IMR-90 (cell line): ENCODE measurements at regions not wholly inside any gene's neighbourhood (a gene's known extent, or its start where the extent isn't known, plus 50 kb on each side); places are given as distances from the start of the nearest gene placed in this dataset.

ENCODE experiments used
- ATAC-seq: fragments of 200-7000 bp; cut with Tn5 transposase; 2 replicates; pipeline ENCODE4 v1.9.1; 2020; ENCODE audit warnings: low read depth, mild to moderate bottlenecking, moderate library complexity
- BruUV-seq: library from RNA; stranded (reverse); fragments of 400-500 nt; replicated peaks from 2 replicates; lab custom pipeline; 2021; lab: Mats Ljungman, UMichigan
- CTCF ChIA-PET: fragments of 300-600 bp; formaldehyde crosslinking; extraction: SDS; loops from one replicate; lab custom pipeline; 2021; ENCODE audit warnings: antibody characterized with exemption; lab: Yijun Ruan, JAX
- POLR2A ChIA-PET: fragments of 300-600 bp; sonication (Branson Sonifier 250); formaldehyde crosslinking; loops from one replicate; lab custom pipeline; 2022; ENCODE audit warnings: antibody characterized with exemption; ENCODE audit not compliant: unreplicated experiment; lab: Charles Lee
- DNase-seq: peaks from one replicate; pipeline ENCODE4 v3.0.0; 2013
- H2AFZ ChIP-seq: replicated peaks from 2 replicates; pipeline ENCODE3; 2013; ENCODE audit warnings: low read length, mild to moderate bottlenecking; ENCODE audit not compliant: poor library complexity
- H2AK5ac ChIP-seq: 2 replicates; pipeline ENCODE4 v1.6.1; 2013; ENCODE audit warnings: low read depth, low read length, inconsistent platforms
- H2AK9ac ChIP-seq: replicated peaks from 2 replicates; pipeline ENCODE3; 2013; ENCODE audit warnings: mild to moderate bottlenecking, low read depth, low read length, moderate library complexity; ENCODE audit not compliant: poor library complexity
- H2BK120ac ChIP-seq: 2 replicates; pipeline ENCODE4 v1.6.1; 2013; ENCODE audit warnings: low read depth, low read length, inconsistent platforms
- H2BK15ac ChIP-seq: 3 replicates; pipeline ENCODE4 v1.6.1; 2013; ENCODE audit warnings: low read depth, low read length, inconsistent platforms
- H2BK20ac ChIP-seq: 2 replicates; pipeline ENCODE4 v1.6.1; 2013; ENCODE audit warnings: low read depth, mild to moderate bottlenecking, inconsistent platforms, low read length, moderate library complexity
- H2BK5ac ChIP-seq: 2 replicates; pipeline ENCODE4 v1.6.1; 2013; ENCODE audit warnings: mild to moderate bottlenecking, low read depth, low read length, inconsistent platforms; ENCODE audit not compliant: poor library complexity, severe bottlenecking
- H3K14ac ChIP-seq: replicated peaks from 2 replicates; pipeline ENCODE4 v1.6.1; 2013; ENCODE audit warnings: low read depth, low read length, inconsistent platforms
- H3K18ac ChIP-seq: 2 replicates; pipeline ENCODE4 v1.6.1; 2013; ENCODE audit warnings: low read depth, low read length, control low read depth
- H3K23ac ChIP-seq: 2 replicates; pipeline ENCODE4 v1.6.1; 2013; ENCODE audit warnings: low read depth, low read length, inconsistent platforms
- H3K27ac ChIP-seq: 2 replicates; pipeline ENCODE4 v1.5.1; 2013; ENCODE audit warnings: mild to moderate bottlenecking, control low read depth, low read length; ENCODE audit not compliant: insufficient read depth
- H3K27me3 ChIP-seq: 2 replicates; pipeline ENCODE4 v1.6.1; 2013; ENCODE audit warnings: low read length; ENCODE audit not compliant: control insufficient read depth, insufficient read depth
- H3K36me3 ChIP-seq: 2 replicates; pipeline ENCODE4 v1.6.1; 2013; ENCODE audit warnings: low read length, mixed read lengths; ENCODE audit not compliant: control insufficient read depth, insufficient read depth
- H3K4ac ChIP-seq: 2 replicates; pipeline ENCODE4 v1.6.1; 2013; ENCODE audit warnings: low read depth, low read length, inconsistent platforms
- H3K4me1 ChIP-seq: 2 replicates; pipeline ENCODE4 v1.6.1; 2013; ENCODE audit warnings: low read length, mixed read lengths; ENCODE audit not compliant: control insufficient read depth, insufficient read depth
- H3K4me2 ChIP-seq: 2 replicates; pipeline ENCODE4 v1.6.1; 2013; ENCODE audit warnings: low read depth, mild to moderate bottlenecking, control low read depth, low read length, moderate library complexity
- H3K4me3 ChIP-seq: 2 replicates; pipeline ENCODE4 v1.5.1; 2013; ENCODE audit warnings: low read depth, mild to moderate bottlenecking, control low read depth, low read length, moderate library complexity; ENCODE audit not compliant: insufficient read depth
- H3K56ac ChIP-seq: 2 replicates; pipeline ENCODE4 v1.6.1; 2013; ENCODE audit warnings: low read length, inconsistent platforms; ENCODE audit not compliant: insufficient read depth; ENCODE audit errors: extremely low read depth
- H3K79me1 ChIP-seq, 2 experiments: 2 replicates each; pipeline ENCODE4 v1.6.1; 2013; ENCODE audit warnings: low read length in 2 of 2, inconsistent platforms in 1 of 2, low read depth in 1 of 2
- H3K9ac ChIP-seq: 2 replicates; pipeline ENCODE4 v1.6.1; 2013; ENCODE audit warnings: low read depth, low read length, control low read depth
- H3K9me1 ChIP-seq: 2 replicates; pipeline ENCODE4 v1.6.1; 2013; ENCODE audit warnings: low read length, inconsistent platforms; ENCODE audit not compliant: insufficient read depth
- H3K9me3 ChIP-seq: 2 replicates; pipeline ENCODE4 v1.6.1; 2013; ENCODE audit warnings: low read length; ENCODE audit not compliant: control insufficient read depth, insufficient read depth
- H4K20me1 ChIP-seq: 2 replicates; pipeline ENCODE4 v1.6.1; 2013; ENCODE audit warnings: low read length, inconsistent platforms; ENCODE audit not compliant: insufficient read depth
- H4K5ac ChIP-seq: 2 replicates; pipeline ENCODE4 v1.6.1; 2013; ENCODE audit warnings: mild to moderate bottlenecking, low read depth, low read length, control low read depth
- H4K8ac ChIP-seq, 2 experiments: 2 replicates each; pipeline ENCODE4 v1.6.1; 2013; ENCODE audit warnings: low read depth in 2 of 2, low read length in 2 of 2, control low read depth in 1 of 2, inconsistent platforms in 1 of 2
- H4K91ac ChIP-seq: 2 replicates; pipeline ENCODE4 v1.6.1; 2013; ENCODE audit warnings: low read depth, low read length, inconsistent platforms; ENCODE audit not compliant: insufficient read depth
- BHLHE40 ChIP-seq: fragments of 150-350 bp; IDR thresholded peaks from 2 replicates; pipeline ENCODE4 v1.6.1; 2016; ENCODE audit warnings: mild to moderate bottlenecking, low read depth, low read length
- CEBPB ChIP-seq: IDR thresholded peaks from 2 replicates; pipeline ENCODE4 v1.6.1; 2012; ENCODE audit warnings: low read depth, low read length, improper control_type of control experiment
- CHD1 ChIP-seq: IDR thresholded peaks from 2 replicates; pipeline ENCODE4 v1.6.1; 2012; ENCODE audit warnings: low read depth, low read length, improper control_type of control experiment
- CTCF ChIP-seq: conservative IDR thresholded peaks from 2 replicates; pipeline ENCODE4 v1.5.1; 2012; ENCODE audit warnings: mild to moderate bottlenecking, low read depth, low read length, improper control_type of control experiment
- ELK1 ChIP-seq: fragments of 150-350 bp; IDR thresholded peaks from 2 replicates; pipeline ENCODE4 v1.6.1; 2016; ENCODE audit warnings: low read depth, mild to moderate bottlenecking, low read length, moderate library complexity, borderline replicate concordance
- FOS ChIP-seq: fragments of 150-350 bp; IDR thresholded peaks from 2 replicates; pipeline ENCODE4 v1.6.1; 2016; ENCODE audit warnings: low read depth, low read length
- MAFK ChIP-seq: IDR thresholded peaks from 2 replicates; pipeline ENCODE4 v1.6.1; 2012; ENCODE audit warnings: low read depth, low read length, improper control_type of control experiment
- MAZ ChIP-seq: IDR thresholded peaks from 2 replicates; pipeline ENCODE4 v1.6.1; 2012; ENCODE audit warnings: low read depth, mild to moderate bottlenecking, low read length, improper control_type of control experiment, moderate library complexity, borderline replicate concordance
- MXI1 ChIP-seq: IDR thresholded peaks from 2 replicates; pipeline ENCODE4 v1.6.1; 2012; ENCODE audit warnings: low read depth, mild to moderate bottlenecking, low read length, moderate library complexity, borderline replicate concordance
- NFE2L2 ChIP-seq: fragments of 150-350 bp; IDR thresholded peaks from 2 replicates; pipeline ENCODE4 v1.6.1; 2016; ENCODE audit warnings: low read depth, mild to moderate bottlenecking, low read length
- POLR2A ChIP-seq: IDR thresholded peaks from 2 replicates; pipeline ENCODE4 v1.6.1; 2012; ENCODE audit warnings: mild to moderate bottlenecking, low read depth, low read length
- RAD21 ChIP-seq: IDR thresholded peaks from 2 replicates; pipeline ENCODE4 v1.6.1; 2012; ENCODE audit warnings: low read length, improper control_type of control experiment
- RCOR1 ChIP-seq: IDR thresholded peaks from 2 replicates; pipeline ENCODE4 v1.6.1; 2012; ENCODE audit warnings: mild to moderate bottlenecking, low read length, improper control_type of control experiment; ENCODE audit not compliant: insufficient replicate concordance
- RFX5 ChIP-seq: IDR thresholded peaks from 2 replicates; pipeline ENCODE4 v1.8.0; 2012; ENCODE audit warnings: low read depth, mild to moderate bottlenecking, low read length, moderate library complexity
- SMC3 ChIP-seq: fragments of 150-350 bp; IDR thresholded peaks from 2 replicates; pipeline ENCODE4 v1.6.1; 2016; ENCODE audit warnings: low read depth, mild to moderate bottlenecking, antibody characterized with exemption, low read length, moderate library complexity
- USF2 ChIP-seq: fragments of 150-350 bp; IDR thresholded peaks from 2 replicates; pipeline ENCODE4 v1.6.1; 2017; ENCODE audit warnings: mild to moderate bottlenecking, antibody characterized with exemption, low read length, low read depth
- WGBS, 2 experiments: methylation state at CpG; one replicate each; pipeline versions ENCODE4 v1.1.5 to v1.1.7; 2013; ENCODE audit warnings: missing lambda C conversion rate in 2 of 2; ENCODE audit not compliant: insufficient read length in 1 of 2; ENCODE audit errors: extremely low coverage in 2 of 2; 5-methylcytosine and 5-hydroxymethylcytosine counted together
- dilution Hi-C: fragments of 300-500 bp; cut with HindIII; formaldehyde crosslinking; loops from one replicate; pipeline ENCODE4 v1.14.3; 2018; ENCODE audit warnings: low sequenced_read_pairs; ENCODE audit not compliant: unreplicated experiment
- in situ Hi-C: fragments of 300-500 bp; cut with MboI; formaldehyde crosslinking; loops from 3 replicates; pipeline ENCODE4 v1.14.3; 2019; ENCODE audit warnings: low sequenced_read_pairs, inconsistent platforms, mixed read lengths
- intact Hi-C: fragments of 100-400 bp; cut with micrococcal nuclease; formaldehyde crosslinking; loops from 2 replicates; pipeline ENCODE4 v1.10.0; 2022

- ATAC-seq = no peak
- ChIA-PET POLR2A (no interaction called here), CTCF (no interaction called here)
- Histone ChIP-seq H2BK5ac (no peak overlapping the region), H3K4me3 (no peak overlapping the region), H3K9me1 (no peaks in the 10 kb centered on the region), H4K5ac (no peak overlapping the region), H2BK15ac (no peak overlapping the region), H3K18ac (no peak overlapping the region), H3K79me1 (no peaks in the 10 kb centered on the region), H2BK20ac (no peak overlapping the region), H2AK5ac (no peak overlapping the region), H3K4me2 (no peak overlapping the region), H2BK120ac (no peak overlapping the region), H3K36me3 (no peaks in the 10 kb centered on the region), H3K9me3 (no peaks in the 10 kb centered on the region), H3K27me3 (no peaks in the 10 kb centered on the region), H3K9ac (no peak overlapping the region), H3K56ac (no peak overlapping the region), H3K4me1 (no peaks in the 10 kb centered on the region), H3K4ac (no peak overlapping the region), H3K23ac (no peak overlapping the region), H2AFZ (no peak overlapping the region), H4K20me1 (no peaks in the 10 kb centered on the region), H2AK9ac (no peak overlapping the region), H4K91ac (no peak overlapping the region), H4K8ac (no peak overlapping the region), H3K27ac (no peak overlapping the region), H3K14ac (no peak overlapping the region)
- DNase-seq = no peak
- dilution Hi-C loops = no loop called here
- no CpG with 5 or more reads among the region's 2 CpGs for WGBS, 2 experiments
- in situ Hi-C loops = no loop called here
- intact Hi-C loops = no loop called here
- no TSS peak for BruUV-seq
- TF ChIP-seq CHD1 (no peak), RAD21 (no peak), USF2 (no peak), FOS (no peak), BHLHE40 (no peak), POLR2A (no peak), MAZ (no peak), CEBPB (no peak), MXI1 (no peak), RFX5 (no peak), RCOR1 (no peak), SMC3 (no peak), NFE2L2 (no peak), ELK1 (no peak), CTCF (no peak), MAFK (no peak)
Measured at GRCh38 chr3:177371888-177372287, 174.6 kb upstream of the TBL1XR1 start.
